Mesenchymal stem cell (in vitro differentiated cells and primary cell): ENCODE measurements at regions not wholly inside any gene's neighbourhood (a gene's known extent, or its start where the extent isn't known, plus 50 kb on each side); places are given as distances from the start of the nearest gene placed in this dataset.
"Not testable (repeated sequence)": the region's sequence is repeated elsewhere in the genome, so short reads cannot be mapped to it uniquely, and the experiment has no call there.

Experiments used
- DNase-seq: peaks from one replicate; pipeline ENCODE4 v3.0.0-alpha.2; 2013
- H2AFZ ChIP-seq: one replicate; pipeline ENCODE4 v1.6.1; 2013; ENCODE audit warnings: low read depth, mild to moderate bottlenecking, control low read depth, inconsistent platforms, low read length, moderate library complexity
- H2AK5ac ChIP-seq: 2 replicates; pipeline ENCODE4 v1.6.1; 2013; ENCODE audit warnings: low read length, moderate library complexity, mild to moderate bottlenecking, inconsistent platforms; ENCODE audit not compliant: severe bottlenecking
- H2BK120ac ChIP-seq: one replicate; pipeline ENCODE4 v1.6.1; 2013; ENCODE audit warnings: low read depth, mild to moderate bottlenecking, inconsistent platforms, low read length, moderate library complexity
- H2BK12ac ChIP-seq, 2 experiments: one replicate each; pipeline ENCODE4 v1.6.1; 2013; ENCODE audit warnings: inconsistent platforms in 2 of 2, low read length in 2 of 2, mild to moderate bottlenecking in 2 of 2, moderate library complexity in 2 of 2, control low read depth in 1 of 2
- H2BK15ac ChIP-seq: one replicate; pipeline ENCODE4 v1.6.1; 2013; ENCODE audit warnings: mild to moderate bottlenecking, low read depth, inconsistent platforms; ENCODE audit not compliant: poor library complexity, severe bottlenecking
- H2BK5ac ChIP-seq: 2 replicates; pipeline ENCODE4 v1.6.1; 2013; ENCODE audit warnings: low read depth, mild to moderate bottlenecking, low read length, control low read depth, inconsistent platforms; ENCODE audit not compliant: poor library complexity, severe bottlenecking
- H3K14ac ChIP-seq, 2 experiments: one replicate each; pipeline ENCODE4 v1.6.1; 2013; ENCODE audit warnings: inconsistent platforms in 2 of 2, low read length in 2 of 2, control low read depth in 1 of 2, mild to moderate bottlenecking in 1 of 2, moderate library complexity in 1 of 2
- H3K18ac ChIP-seq, 2 experiments: one replicate each; pipeline ENCODE4 v1.6.1; 2013; ENCODE audit warnings: inconsistent platforms in 2 of 2, low read length in 2 of 2, control low read depth in 1 of 2, low read depth in 1 of 2, mild to moderate bottlenecking in 1 of 2
- H3K23ac ChIP-seq, 2 experiments: one replicate each; pipeline ENCODE4 v1.6.1; 2013; ENCODE audit warnings: inconsistent platforms in 2 of 2, low read length in 2 of 2, mild to moderate bottlenecking in 2 of 2, moderate library complexity in 2 of 2, control low read depth in 1 of 2
- H3K27ac ChIP-seq: 2 replicates; pipeline ENCODE4 v1.5.1; 2013; ENCODE audit warnings: mild to moderate bottlenecking, moderate library complexity, low read length, control low read depth, inconsistent platforms; ENCODE audit not compliant: poor library complexity, severe bottlenecking
- H3K27me3 ChIP-seq, 2 experiments: 2 replicates each; pipeline versions ENCODE4 v1.6.1 to v1.7.0; 2013; ENCODE audit warnings: low read length in 2 of 2, mild to moderate bottlenecking in 2 of 2, moderate library complexity in 2 of 2, control low read depth in 1 of 2, inconsistent platforms in 1 of 2; ENCODE audit not compliant: control insufficient read depth in 1 of 2, insufficient read depth in 1 of 2
- H3K36me3 ChIP-seq, 2 experiments: 2 replicates each; pipeline versions ENCODE4 v1.6.1 to v1.7.0; 2013; ENCODE audit warnings: low read length in 2 of 2, control low read depth in 1 of 2, inconsistent platforms in 1 of 2, low read depth in 1 of 2, mild to moderate bottlenecking in 1 of 2; ENCODE audit not compliant: insufficient read depth in 2 of 2, control insufficient read depth in 1 of 2
- H3K4ac ChIP-seq, 2 experiments: one replicate each; pipeline ENCODE4 v1.6.1; 2013; ENCODE audit warnings: inconsistent platforms in 2 of 2, low read length in 2 of 2, mild to moderate bottlenecking in 2 of 2, moderate library complexity in 2 of 2, control low read depth in 1 of 2, low read depth in 1 of 2
- H3K4me1 ChIP-seq: 2 replicates; pipeline ENCODE4 v1.6.1; 2013; ENCODE audit warnings: low read depth, low read length, control low read depth; ENCODE audit not compliant: control insufficient read depth, insufficient read depth
- H3K4me2 ChIP-seq: 2 replicates; pipeline ENCODE4 v1.6.1; 2013; ENCODE audit warnings: low read length, mild to moderate bottlenecking, inconsistent platforms; ENCODE audit not compliant: poor library complexity, severe bottlenecking
- H3K4me3 ChIP-seq, 2 experiments: 2 replicates each; pipeline versions ENCODE4 v1.5.1 to v1.7.0; 2013; ENCODE audit warnings: low read length in 2 of 2, mild to moderate bottlenecking in 2 of 2, control low read depth in 1 of 2, low read depth in 1 of 2; ENCODE audit not compliant: insufficient read depth in 1 of 2
- H3K79me1 ChIP-seq: replicated peaks from 2 replicates; pipeline ENCODE4 v1.6.1; 2013; ENCODE audit warnings: mild to moderate bottlenecking, control low read depth, low read length, inconsistent platforms; ENCODE audit not compliant: poor library complexity, severe bottlenecking
- H3K9ac ChIP-seq: 2 replicates; pipeline ENCODE4 v1.7.0; 2013; ENCODE audit warnings: mild to moderate bottlenecking, low read length, moderate library complexity
- H3K9me3 ChIP-seq: 2 replicates; pipeline ENCODE4 v1.7.0; 2013; ENCODE audit warnings: mild to moderate bottlenecking, low read length; ENCODE audit not compliant: control insufficient read depth
- H4K8ac ChIP-seq: one replicate; pipeline ENCODE4 v1.6.1; 2013; ENCODE audit warnings: inconsistent platforms, mild to moderate bottlenecking, low read length, moderate library complexity
- H4K91ac ChIP-seq: one replicate; pipeline ENCODE4 v1.6.1; 2013; ENCODE audit warnings: mild to moderate bottlenecking, low read length, inconsistent platforms
- WGBS: methylation state at CpG from one replicate; pipeline ENCODE4 v1.1.7; 2013; ENCODE audit warnings: mixed read lengths; 5-methylcytosine and 5-hydroxymethylcytosine counted together

DNA sequence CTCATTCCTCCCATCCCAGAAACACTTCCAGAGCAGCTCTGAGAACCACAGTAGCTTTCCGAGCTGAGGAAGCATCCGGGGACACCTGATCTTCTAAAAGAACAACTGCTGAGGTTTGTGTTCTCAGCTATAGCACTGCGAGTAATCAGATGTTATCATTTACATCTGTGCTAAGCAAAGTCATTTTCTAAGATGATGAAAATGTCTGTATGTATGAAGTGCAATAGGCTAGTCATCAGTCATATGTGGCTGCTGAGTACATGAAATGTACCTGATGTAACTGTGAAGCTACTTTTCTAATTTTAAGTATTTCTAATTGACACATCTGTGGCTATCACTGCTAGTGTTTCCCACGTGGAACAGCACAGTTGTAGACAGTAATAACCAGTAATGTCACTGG, 582.0 kb downstream of the RPIA start:
- not testable (repeated sequence) for H3K4me2 ChIP-seq, H3K36me3 ChIP-seq, H2AFZ ChIP-seq, H3K18ac ChIP-seq, H3K4ac ChIP-seq, DNase-seq, H3K4me1 ChIP-seq, H4K91ac ChIP-seq, H3K9me3 ChIP-seq, H3K14ac ChIP-seq, H2BK120ac ChIP-seq, H3K9ac ChIP-seq, H2BK12ac ChIP-seq, H3K27me3 ChIP-seq, H3K23ac ChIP-seq, H2BK15ac ChIP-seq, H3K27ac ChIP-seq, H3K79me1 ChIP-seq, H4K8ac ChIP-seq, H2AK5ac ChIP-seq, H3K4me3 ChIP-seq, H2BK5ac ChIP-seq
- no CpG with 5 or more reads among the region's 4 CpGs for WGBS

DNA sequence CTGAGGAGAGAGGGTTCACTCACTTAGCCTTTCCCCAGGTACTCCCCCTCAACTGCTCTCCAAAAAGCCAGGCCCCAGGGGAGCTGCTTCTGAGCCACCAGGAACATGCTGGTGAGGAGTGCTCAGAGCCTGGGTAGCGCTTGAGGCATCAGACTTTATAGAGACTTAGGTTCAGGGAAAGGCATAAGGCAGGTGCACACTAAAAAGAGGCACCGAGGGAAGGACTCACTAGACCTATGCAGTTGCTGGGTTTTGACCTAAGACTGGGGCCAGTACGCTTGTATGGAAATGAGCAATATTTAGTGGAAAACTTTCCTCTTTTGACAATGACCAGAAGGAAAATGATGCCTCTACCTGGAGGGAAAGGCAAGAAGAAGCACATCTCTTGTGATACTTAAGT, 589.1 kb downstream of the RPIA start:
- not testable (repeated sequence) for H2BK12ac ChIP-seq, H2BK120ac ChIP-seq, H3K4me3 ChIP-seq, H3K18ac ChIP-seq, H3K9me3 ChIP-seq, H3K23ac ChIP-seq, H3K27ac ChIP-seq, H4K8ac ChIP-seq, DNase-seq, H2BK15ac ChIP-seq, H3K79me1 ChIP-seq, H3K9ac ChIP-seq, H3K4me2 ChIP-seq, H3K27me3 ChIP-seq, H4K91ac ChIP-seq, H2AK5ac ChIP-seq, H3K4me1 ChIP-seq, H2BK5ac ChIP-seq, H3K14ac ChIP-seq, H3K36me3 ChIP-seq, H2AFZ ChIP-seq, H3K4ac ChIP-seq
- no CpG with 5 or more reads among the region's 3 CpGs for WGBS

DNA sequence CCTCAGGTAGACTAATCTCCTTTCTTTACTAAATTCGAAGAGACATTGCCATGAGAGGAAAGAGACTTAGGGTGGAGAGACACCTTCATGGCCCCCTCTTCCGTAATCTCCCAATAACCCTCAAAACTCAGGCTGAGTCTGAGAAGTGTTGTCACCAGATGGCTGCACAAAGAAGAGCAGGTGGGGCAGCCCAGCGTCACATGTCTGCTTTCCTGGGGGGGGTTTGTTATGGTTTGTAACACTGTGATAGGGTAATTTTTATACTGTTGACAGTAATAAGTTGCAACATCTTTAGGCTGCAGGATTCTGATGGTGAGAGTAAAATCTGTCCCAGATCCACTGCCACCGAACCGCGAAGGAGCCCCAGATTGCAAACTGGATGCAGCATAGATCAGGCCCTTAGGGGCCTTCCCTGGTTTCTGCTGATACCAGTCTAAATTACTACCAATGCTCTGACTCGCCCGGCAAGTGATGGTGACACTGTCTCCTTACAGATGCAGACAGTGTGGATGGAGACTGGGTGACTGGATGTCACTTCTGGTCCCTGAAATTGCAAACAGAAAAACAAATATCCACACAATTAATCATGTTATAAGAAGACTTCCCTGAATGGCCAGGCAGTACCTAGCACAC, 595.1 kb downstream of the RPIA start:
- WGBS: no CpG with 5 or more reads among the region's 8 CpGs
- not testable (repeated sequence) for H2BK120ac ChIP-seq, H3K4me3 ChIP-seq, H3K4me2 ChIP-seq, H3K27me3 ChIP-seq, H3K18ac ChIP-seq, H2BK5ac ChIP-seq, H3K79me1 ChIP-seq, H3K36me3 ChIP-seq, H3K14ac ChIP-seq, H2BK15ac ChIP-seq, H3K4me1 ChIP-seq, H3K27ac ChIP-seq, H4K91ac ChIP-seq, H2BK12ac ChIP-seq, H2AFZ ChIP-seq, H3K4ac ChIP-seq, H3K9me3 ChIP-seq, DNase-seq, H3K23ac ChIP-seq, H3K9ac ChIP-seq, H2AK5ac ChIP-seq, H4K8ac ChIP-seq

DNA sequence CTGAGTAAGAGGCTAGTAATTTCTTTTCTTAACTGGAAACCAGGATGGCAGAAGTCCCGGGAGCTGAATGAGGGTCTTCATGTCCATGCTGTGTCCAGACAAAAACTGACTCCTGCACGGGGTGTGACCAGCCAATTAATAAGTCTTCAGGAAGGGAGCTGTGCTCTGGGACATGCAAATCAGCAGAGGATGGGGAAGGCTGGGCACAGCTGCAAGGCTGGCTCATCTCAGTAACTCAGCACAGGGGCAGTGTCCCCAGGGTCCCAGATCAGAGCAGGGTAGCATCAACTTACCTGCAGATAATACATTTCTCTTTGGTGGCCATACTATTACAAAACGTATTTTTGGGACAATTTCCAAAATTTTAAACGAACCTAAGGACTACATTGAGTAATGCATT, 595.6 kb downstream of the RPIA start:
- H3K36me3 ChIP-seq, DNase-seq, H3K27me3 ChIP-seq, H2BK15ac ChIP-seq, H3K14ac ChIP-seq, H3K23ac ChIP-seq, H2BK120ac ChIP-seq, H3K4ac ChIP-seq, H3K9me3 ChIP-seq, H2BK5ac ChIP-seq, H2BK12ac ChIP-seq, H4K91ac ChIP-seq, H2AFZ ChIP-seq, H3K4me2 ChIP-seq, H3K79me1 ChIP-seq, H3K18ac ChIP-seq, H3K27ac ChIP-seq, H4K8ac ChIP-seq, H3K4me1 ChIP-seq, H2AK5ac ChIP-seq, H3K4me3 ChIP-seq, H3K9ac ChIP-seq: not testable (repeated sequence)
- no CpG with 5 or more reads among the region's 4 CpGs for WGBS
